Activated CD8-positive, alpha-beta memory T cell treated with anti-CD3 and anti-CD28 coated beads, Interleukin-2, amount 10 ng/mL, durations not matched to agents 7 days and 5 days (primary cell): ENCODE measurements at regions not wholly inside any gene's neighbourhood (a gene's known extent, or its start where the extent isn't known, plus 50 kb on each side); places are given as distances from the start of the nearest gene placed in this dataset.

ENCODE experiments used
- ATAC-seq: fragments of 150-1000 bp; cut with Tn5 transposase; one replicate; pipeline ENCODE4 v1.10.0; 2021; ENCODE audit warnings: moderate library complexity
- CTCF ChIA-PET: fragments of 350-600 bp; sonication (Branson Sonifier 250); formaldehyde crosslinking; loops from one replicate; lab custom pipeline; 2021; ENCODE audit warnings: antibody characterized with exemption; lab: Charles Lee
- DNase-seq: peaks from one replicate; pipeline ENCODE4 v3.0.0-alpha.2; 2020
- H3K27ac Mint-ChIP-seq: one replicate; pipeline ENCODE4 v1.8.0; 2021; ENCODE audit warnings: mild to moderate bottlenecking, mixed read lengths
- H3K27me3 Mint-ChIP-seq: one replicate; pipeline ENCODE4 v1.8.0; 2021; ENCODE audit warnings: mixed read lengths
- H3K36me3 Mint-ChIP-seq: one replicate; pipeline ENCODE4 v1.8.0; 2021; ENCODE audit warnings: mild to moderate bottlenecking, mixed read lengths
- H3K4me1 Mint-ChIP-seq: one replicate; pipeline ENCODE4 v1.8.0; 2021; ENCODE audit warnings: mixed read lengths
- H3K4me3 Mint-ChIP-seq: one replicate; pipeline ENCODE4 v1.8.0; 2021; ENCODE audit warnings: mild to moderate bottlenecking, moderate library complexity, mixed read lengths
- H3K9me3 Mint-ChIP-seq: one replicate; pipeline ENCODE4 v1.8.0; 2022; ENCODE audit warnings: low read depth, mixed read lengths

DNA sequence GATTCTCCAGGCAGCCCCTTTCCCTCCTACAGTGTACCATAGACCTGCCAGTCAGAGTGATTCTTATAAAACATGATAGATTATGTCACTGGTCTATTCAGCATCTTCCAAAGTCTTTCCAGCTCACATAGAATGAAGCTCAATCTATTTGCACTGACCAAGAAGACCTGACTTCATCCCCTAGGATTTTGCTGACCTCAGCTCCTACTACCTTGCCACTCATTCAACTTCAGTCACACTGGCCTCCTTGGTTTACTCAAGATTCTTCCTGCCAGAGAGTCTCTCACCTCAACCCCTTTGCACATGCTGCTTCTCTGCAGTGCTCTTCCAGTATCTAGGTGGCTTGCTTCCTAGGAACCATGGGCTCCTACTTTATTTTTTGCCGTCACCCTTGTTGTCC lies 392.9 kb downstream of the PID1 start:
- H3K4me3 Mint-ChIP-seq: no peak overlapping the region
- ATAC-seq: no peak
- H3K9me3 Mint-ChIP-seq: no peaks in the 10 kb centered on the region
- H3K27ac Mint-ChIP-seq: no peak overlapping the region
- DNase-seq: no peak
- no peaks in the 10 kb centered on the region for H3K4me1 Mint-ChIP-seq
- H3K27me3 Mint-ChIP-seq: no peaks in the 10 kb centered on the region
- no peaks in the 10 kb centered on the region for H3K36me3 Mint-ChIP-seq
- CTCF ChIA-PET: no interaction called here

DNA sequence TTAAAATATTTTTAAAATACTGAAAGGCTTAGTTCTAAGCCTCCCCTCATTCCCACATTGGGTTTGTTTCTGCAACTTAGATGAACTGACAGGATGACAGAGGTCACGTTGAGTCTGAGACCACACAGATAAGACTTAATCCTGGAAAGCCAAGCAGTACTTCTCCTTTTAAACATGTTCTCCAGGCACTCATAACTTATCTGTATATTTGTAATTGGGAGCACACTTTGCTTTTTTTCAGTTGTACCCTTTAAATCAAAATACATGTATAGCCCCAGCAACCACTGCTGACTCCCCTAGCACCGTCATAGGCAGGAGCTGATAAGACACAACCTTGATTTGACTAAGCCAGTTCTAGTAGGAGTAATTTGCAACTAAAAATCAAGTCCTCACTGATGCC lies 394.8 kb downstream of the PID1 start:
- Mint-ChIP-seq H3K27me3 (no peaks in the 10 kb centered on the region), H3K4me3 (no peak overlapping the region), H3K36me3 (no peaks in the 10 kb centered on the region), H3K4me1 (no peaks in the 10 kb centered on the region), H3K27ac (no peak overlapping the region), H3K9me3 (no peaks in the 10 kb centered on the region)
- ATAC-seq (no peak), DNase-seq (no peak)
- CTCF ChIA-PET: no interaction called here

DNA sequence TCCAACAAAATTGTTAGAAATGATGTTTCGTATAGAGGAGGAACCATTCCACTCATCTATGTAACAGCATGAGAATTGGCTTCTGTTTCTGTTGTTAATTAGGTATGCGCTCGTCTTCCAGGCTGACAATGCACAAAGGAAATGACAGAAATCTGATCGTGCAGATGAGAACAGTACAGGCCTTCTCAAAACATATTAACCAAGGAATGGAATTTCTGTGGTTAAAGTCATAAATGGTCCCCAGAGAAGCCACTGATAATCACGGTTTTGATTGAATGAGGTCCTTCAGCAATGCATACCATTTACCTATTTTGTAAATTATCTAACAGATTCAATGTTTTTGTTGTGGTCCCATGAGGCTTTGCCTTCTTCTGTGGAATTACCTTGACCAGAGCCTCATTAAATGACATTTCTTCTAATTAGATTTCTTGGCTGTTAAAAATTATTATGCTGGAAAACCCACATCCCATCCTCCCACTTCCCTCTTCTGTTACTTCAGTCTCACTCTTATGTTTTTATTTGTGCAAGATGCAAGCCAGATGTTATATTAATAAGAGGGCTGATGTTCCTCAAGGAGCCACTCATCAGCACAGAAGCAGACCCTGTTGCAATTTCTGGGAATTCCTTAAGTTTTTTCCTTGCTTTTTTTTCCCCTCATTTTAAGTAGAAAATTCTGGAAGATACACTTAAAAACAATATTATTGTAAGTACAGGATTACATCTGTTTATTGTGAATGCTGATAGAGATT lies 395.8 kb downstream of the PID1 start:
- Mint-ChIP-seq H3K9me3 (no peaks in the 10 kb centered on the region), H3K4me1 (no peaks in the 10 kb centered on the region), H3K27ac (no peak overlapping the region), H3K4me3 (no peak overlapping the region), H3K27me3 (no peaks in the 10 kb centered on the region), H3K36me3 (no peaks in the 10 kb centered on the region)
- CTCF ChIA-PET: no interaction called here
- ATAC-seq: no peak
- DNase-seq: no peak

DNA sequence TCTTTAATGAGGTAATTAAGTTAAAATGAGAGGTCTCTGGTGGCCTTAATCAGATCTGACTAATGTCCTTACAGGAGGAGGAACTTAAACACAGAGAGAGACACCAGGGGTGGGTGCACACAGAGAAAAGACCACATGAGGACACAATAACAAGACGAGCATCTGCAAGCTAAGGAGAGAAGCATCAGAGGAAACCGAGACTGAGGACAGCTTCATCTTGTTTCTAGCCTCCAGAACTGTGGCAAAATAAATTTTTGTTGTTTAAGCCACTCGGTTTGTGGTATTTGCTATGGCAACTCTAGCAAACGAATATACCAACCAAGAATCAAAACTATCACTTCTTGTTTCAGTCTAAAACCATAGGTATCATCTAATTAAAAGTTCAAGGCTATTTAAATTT lies 400.1 kb downstream of the PID1 start:
- CTCF ChIA-PET: no interaction called here
- peaks cover 2% of the 10 kb centered on the region for H3K9me3 Mint-ChIP-seq

DNA sequence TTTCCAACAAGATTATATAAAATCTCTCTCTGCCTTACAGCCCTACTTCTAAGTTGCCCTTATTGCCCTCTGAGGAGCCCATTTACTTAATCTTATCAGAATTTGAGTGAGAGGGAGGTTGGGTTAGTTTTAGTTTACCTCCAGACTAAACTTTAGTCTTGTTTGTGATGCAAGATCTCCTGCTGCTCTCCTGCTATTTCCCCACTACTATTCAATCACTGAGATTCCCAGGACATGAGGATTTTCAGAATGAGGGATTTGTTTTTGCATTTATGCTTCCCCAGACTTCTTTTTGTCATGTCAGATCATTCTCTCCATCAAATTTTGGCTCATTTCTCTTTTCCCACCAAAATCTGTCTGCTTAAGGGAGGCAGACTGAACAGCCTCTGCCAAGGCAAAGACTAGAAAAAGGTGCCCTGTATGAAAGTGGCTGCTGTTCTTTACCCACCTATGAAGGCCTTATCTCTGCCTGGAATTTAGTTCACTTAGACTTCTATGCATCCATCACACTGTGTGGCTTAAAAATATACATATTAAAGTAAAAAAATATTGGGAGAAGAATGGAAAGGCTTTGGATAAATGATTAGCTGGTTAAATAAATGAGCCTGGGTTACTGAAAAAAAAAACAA lies 401.3 kb downstream of the PID1 start:
- CTCF ChIA-PET: no interaction called here
- Mint-ChIP-seq H3K27me3 (no peaks in the 10 kb centered on the region), H3K36me3 (no peaks in the 10 kb centered on the region), H3K4me3 (no peak overlapping the region), H3K27ac (no peak overlapping the region), H3K4me1 (no peaks in the 10 kb centered on the region), H3K9me3 (peaks cover 6% of the 10 kb centered on the region)
- ATAC-seq: no peak
- no peak for DNase-seq

More for the DNA sequence above, 400.1 kb downstream of the PID1 start:
- H3K36me3 Mint-ChIP-seq: no peaks in the 10 kb centered on the region
- ATAC-seq (no peak), DNase-seq (no peak)
- no peak overlapping the region for H3K4me3 Mint-ChIP-seq
- no peaks in the 10 kb centered on the region for H3K27me3 Mint-ChIP-seq
- no peaks in the 10 kb centered on the region for H3K4me1 Mint-ChIP-seq
- H3K27ac Mint-ChIP-seq: no peak overlapping the region

DNA sequence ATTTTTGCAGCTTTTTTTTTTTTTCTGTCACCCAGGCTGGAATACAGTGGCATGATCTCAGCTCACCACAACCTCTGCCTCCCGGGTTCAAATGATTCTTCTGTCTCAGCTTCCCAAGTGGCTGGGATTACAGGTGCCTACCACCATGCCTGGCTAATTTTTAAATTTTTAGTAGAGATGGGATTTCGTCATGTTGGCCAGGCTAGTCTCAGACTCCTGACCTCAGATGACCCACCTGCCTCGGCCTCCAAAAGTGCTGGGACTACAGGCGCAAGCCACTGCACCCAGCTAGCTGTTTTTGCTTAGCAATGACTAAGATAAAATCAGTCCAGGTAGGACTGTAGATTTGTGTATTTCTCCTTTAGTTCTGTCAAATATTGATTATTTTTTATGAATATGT lies 403.7 kb downstream of the PID1 start:
- H3K36me3 Mint-ChIP-seq: no peaks in the 10 kb centered on the region
- no peak overlapping the region for H3K27ac Mint-ChIP-seq
- no peak overlapping the region for H3K4me3 Mint-ChIP-seq
- H3K27me3 Mint-ChIP-seq: no peaks in the 10 kb centered on the region
- ATAC-seq (no peak), DNase-seq (no peak)
- CTCF ChIA-PET: no interaction called here
- no peaks in the 10 kb centered on the region for H3K4me1 Mint-ChIP-seq
- peaks cover 6% of the 10 kb centered on the region for H3K9me3 Mint-ChIP-seq

DNA sequence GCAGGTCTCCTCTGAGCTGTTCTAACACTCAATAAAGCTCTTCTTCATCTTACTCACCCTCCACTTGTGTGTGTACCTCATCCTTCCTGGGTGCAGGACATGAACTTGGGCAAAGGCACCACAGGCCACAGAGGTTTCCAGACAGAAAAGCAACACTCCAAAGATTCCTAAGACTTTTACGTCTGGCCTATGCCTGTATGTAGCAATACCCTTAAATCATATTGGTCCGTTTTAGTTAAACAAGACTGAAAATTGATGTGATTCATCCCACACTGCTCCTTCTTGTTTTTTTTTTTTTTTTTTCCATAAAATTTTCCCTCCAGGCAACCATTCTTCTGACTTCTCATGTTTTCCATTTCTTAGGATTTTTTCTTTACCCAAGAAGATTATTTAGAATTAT lies 404.3 kb downstream of the PID1 start:
- H3K4me3 Mint-ChIP-seq: no peak overlapping the region
- H3K4me1 Mint-ChIP-seq: no peaks in the 10 kb centered on the region
- peaks cover 6% of the 10 kb centered on the region for H3K9me3 Mint-ChIP-seq
- DNase-seq (no peak), ATAC-seq (no peak)
- no peak overlapping the region for H3K27ac Mint-ChIP-seq
- H3K36me3 Mint-ChIP-seq: no peaks in the 10 kb centered on the region
- CTCF ChIA-PET: no interaction called here
- H3K27me3 Mint-ChIP-seq: no peaks in the 10 kb centered on the region

DNA sequence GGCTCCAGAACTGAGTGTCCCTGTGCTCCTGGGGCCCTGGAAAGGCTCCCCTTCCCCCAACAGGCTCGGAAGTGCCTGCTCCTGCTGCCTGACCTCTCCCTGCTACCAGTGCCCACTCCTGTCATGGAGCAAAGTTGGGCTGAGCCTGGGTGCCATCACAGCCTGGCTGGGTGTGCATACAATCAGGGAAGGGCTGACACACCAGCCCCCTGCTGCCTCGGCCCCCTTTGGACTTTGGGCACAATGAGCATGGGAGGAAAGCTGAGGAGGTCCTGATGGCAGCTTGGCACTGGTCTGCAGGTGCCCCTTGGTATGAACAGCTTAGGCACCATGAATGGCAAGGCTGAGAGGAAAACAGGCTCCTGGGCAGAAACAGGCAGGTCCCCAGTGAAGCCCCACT lies 405.0 kb downstream of the PID1 start:
- no peaks in the 10 kb centered on the region for H3K4me1 Mint-ChIP-seq
- H3K27ac Mint-ChIP-seq: no peak overlapping the region
- peaks cover 9% of the 10 kb centered on the region for H3K9me3 Mint-ChIP-seq
- CTCF ChIA-PET: no interaction called here
- no peak for DNase-seq
- no peak overlapping the region for H3K4me3 Mint-ChIP-seq
- no peaks in the 10 kb centered on the region for H3K36me3 Mint-ChIP-seq
- H3K27me3 Mint-ChIP-seq: no peaks in the 10 kb centered on the region
- no peak for ATAC-seq

DNA sequence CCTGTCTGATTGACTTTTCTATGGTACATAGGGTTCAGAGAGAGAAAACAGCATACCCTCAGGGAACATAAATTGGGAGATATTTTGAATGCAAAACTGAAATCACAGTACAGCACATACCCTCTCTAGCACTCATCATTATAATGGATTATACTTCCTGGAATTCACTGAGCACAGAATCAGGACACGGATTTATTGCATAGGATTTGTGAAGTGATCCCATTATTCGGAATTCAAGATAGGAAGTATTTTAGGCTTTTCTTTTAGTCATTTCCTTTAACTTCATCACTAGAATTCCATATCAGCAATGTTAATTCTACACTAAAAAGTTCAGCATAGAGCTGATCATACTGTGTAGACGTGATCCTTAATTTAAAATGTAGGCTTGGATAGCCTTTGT lies 407.0 kb downstream of the PID1 start:
- H3K27me3 Mint-ChIP-seq: no peaks in the 10 kb centered on the region
- CTCF ChIA-PET: no interaction called here
- no peak overlapping the region for H3K4me3 Mint-ChIP-seq
- H3K27ac Mint-ChIP-seq: no peak overlapping the region
- ATAC-seq: no peak
- no peaks in the 10 kb centered on the region for H3K36me3 Mint-ChIP-seq
- DNase-seq: no peak
- H3K4me1 Mint-ChIP-seq: no peaks in the 10 kb centered on the region
- H3K9me3 Mint-ChIP-seq: peaks cover 13% of the 10 kb centered on the region

DNA sequence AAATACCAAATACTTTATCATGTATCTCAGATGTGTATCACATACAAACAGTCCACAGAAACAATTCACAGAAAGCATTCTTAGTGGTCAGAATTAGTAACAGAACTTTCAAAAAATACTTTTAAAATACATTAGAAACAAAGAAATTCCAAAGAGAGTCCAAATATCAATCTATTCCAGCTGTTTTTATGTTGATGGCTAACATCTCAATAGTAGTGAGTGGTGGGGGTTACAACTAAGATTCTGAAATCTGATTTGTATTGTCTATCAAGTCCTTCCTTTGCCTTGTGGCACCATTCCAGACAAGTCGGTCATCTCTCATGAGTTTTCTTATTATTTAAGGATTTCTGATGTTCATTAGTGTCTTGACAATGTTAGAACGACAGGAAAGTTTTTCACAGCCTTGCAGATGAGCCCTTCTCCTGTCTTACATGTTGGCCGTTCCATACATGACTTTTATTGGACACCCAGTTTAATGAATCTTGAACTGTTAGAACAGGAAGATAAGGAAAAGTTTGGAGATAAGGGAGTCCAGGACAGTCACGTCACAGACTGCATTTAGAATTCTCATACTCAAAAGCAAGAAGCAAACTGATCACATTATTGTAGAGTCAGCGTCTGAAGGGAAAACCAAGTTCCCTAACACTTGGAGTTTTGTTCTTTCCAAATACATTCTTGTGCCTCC lies 410.3 kb downstream of the PID1 start:
- H3K27me3 Mint-ChIP-seq: no peaks in the 10 kb centered on the region
- no peak overlapping the region for H3K27ac Mint-ChIP-seq
- no peaks in the 10 kb centered on the region for H3K4me1 Mint-ChIP-seq
- no peak for ATAC-seq
- peaks cover 13% of the 10 kb centered on the region for H3K9me3 Mint-ChIP-seq
- no peaks in the 10 kb centered on the region for H3K36me3 Mint-ChIP-seq
- H3K4me3 Mint-ChIP-seq: no peak overlapping the region
- DNase-seq: no peak
- CTCF ChIA-PET: no interaction called here

DNA sequence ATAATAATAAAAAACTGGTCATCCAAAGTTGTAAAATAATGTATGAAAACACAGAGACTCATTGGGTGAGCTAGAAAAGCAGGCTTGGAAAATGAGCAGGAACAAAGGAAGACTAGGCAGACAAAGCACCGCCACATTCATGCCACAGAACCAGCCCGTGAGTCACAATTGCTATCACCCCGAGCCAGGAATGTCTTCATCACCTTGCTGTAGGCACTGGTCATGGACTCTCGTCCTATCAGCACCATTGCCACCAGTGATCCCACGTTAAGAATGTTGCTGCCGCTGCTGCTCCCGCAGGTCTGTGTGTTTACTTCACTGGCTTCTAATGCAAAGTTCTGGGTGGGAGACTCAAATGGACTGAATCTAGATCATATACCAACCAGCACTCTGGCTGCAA lies 417.9 kb downstream of the PID1 start:
- no peak overlapping the region for H3K27ac Mint-ChIP-seq
- no peak for ATAC-seq
- CTCF ChIA-PET: no interaction called here
- H3K4me3 Mint-ChIP-seq: no peak overlapping the region
- no peaks in the 10 kb centered on the region for H3K9me3 Mint-ChIP-seq
- DNase-seq: no peak
- H3K36me3 Mint-ChIP-seq: no peaks in the 10 kb centered on the region
- H3K4me1 Mint-ChIP-seq: no peaks in the 10 kb centered on the region
- no peaks in the 10 kb centered on the region for H3K27me3 Mint-ChIP-seq

DNA sequence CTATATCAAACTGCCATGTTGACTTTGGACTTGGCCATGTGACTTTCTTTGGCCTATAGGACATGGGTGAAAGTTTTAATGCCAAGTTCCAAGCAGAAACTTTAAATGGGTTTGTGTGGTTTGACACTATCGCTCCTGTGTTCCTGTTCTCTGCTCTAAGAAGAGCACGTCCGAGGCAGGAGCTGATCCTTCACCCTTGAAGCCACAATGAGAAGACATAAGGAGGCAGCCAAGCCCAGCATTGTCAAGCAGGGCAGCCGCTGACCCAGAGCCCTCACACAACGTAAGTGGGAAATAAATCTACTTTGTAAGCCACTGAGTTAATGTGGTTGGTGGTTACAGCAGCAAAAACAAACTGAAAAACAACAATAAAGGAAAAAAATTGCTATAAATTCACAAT lies 422.4 kb downstream of the PID1 start:
- no peaks in the 10 kb centered on the region for H3K27me3 Mint-ChIP-seq
- no peaks in the 10 kb centered on the region for H3K4me1 Mint-ChIP-seq
- ATAC-seq: no peak
- CTCF ChIA-PET: no interaction called here
- peaks cover 2% of the 10 kb centered on the region for H3K9me3 Mint-ChIP-seq
- no peak overlapping the region for H3K4me3 Mint-ChIP-seq
- no peak overlapping the region for H3K27ac Mint-ChIP-seq
- no peaks in the 10 kb centered on the region for H3K36me3 Mint-ChIP-seq
- no peak for DNase-seq

DNA sequence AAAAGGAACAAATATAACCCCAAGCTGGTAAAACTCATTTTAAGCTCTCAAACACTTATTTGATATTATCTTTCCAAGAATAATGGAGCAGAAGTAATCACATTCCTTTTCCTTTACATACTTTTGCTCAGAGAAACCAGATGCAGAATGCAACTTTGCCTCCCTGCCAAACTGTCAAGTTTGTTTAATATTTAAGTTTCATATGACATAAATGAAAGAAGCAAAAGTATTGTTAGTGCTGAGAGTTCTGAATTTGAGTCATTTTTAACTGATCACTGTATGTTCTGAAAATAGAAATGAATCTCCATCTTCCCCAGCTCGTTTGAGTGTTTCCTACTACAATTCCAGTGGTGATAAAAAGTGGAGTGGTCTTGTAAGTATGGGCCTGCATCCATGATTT lies 423.4 kb downstream of the PID1 start:
- Mint-ChIP-seq H3K4me3 (no peak overlapping the region), H3K27me3 (no peaks in the 10 kb centered on the region), H3K4me1 (no peaks in the 10 kb centered on the region), H3K27ac (no peak overlapping the region), H3K36me3 (no peaks in the 10 kb centered on the region), H3K9me3 (peaks cover 2% of the 10 kb centered on the region)
- DNase-seq (no peak), ATAC-seq (no peak)
- CTCF ChIA-PET: no interaction called here

DNA sequence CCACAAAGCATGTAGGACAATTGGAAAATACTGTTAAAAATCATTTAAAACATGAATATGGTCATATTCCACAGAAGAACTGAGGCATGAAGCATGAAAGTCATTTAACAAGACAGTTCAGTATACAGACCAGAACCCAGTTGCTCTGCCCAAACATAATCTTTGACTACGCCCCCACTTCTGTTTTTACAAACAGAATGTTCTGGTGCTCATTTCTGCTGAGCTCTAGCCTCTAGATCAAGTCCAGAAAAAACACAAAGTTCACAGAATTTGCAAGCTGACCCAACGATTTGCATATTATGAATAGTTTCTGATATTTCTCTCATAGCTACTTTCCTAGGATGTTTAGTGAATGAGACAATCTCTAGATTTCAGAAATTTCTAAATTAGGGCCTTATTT lies 424.9 kb downstream of the PID1 start:
- DNase-seq (no peak), ATAC-seq (no peak)
- Mint-ChIP-seq H3K4me1 (no peaks in the 10 kb centered on the region), H3K9me3 (peaks cover 2% of the 10 kb centered on the region), H3K27ac (no peak overlapping the region), H3K4me3 (no peak overlapping the region), H3K36me3 (no peaks in the 10 kb centered on the region), H3K27me3 (no peaks in the 10 kb centered on the region)
- CTCF ChIA-PET: no interaction called here
